ENCODE measurements at regions not wholly inside any gene's neighbourhood (a gene's known extent, or its start where the extent isn't known, plus 50 kb on each side); places are given as distances from the start of the nearest gene placed in this dataset.

- no peak for ATAC-seq (ENCODE audit: low FRiP score)
- TF ChIP-seq CTCF (IDR thresholded peaks at IDR 0.05): no peak
- DNase-seq (ENCODE audit: low spot score): no peak
These were observed 279.0 kb upstream of the ZFHX3 start for GRCh38 chr16:73326770-73327470.

- DNase-seq (ENCODE audit: low spot score) (no peak), ATAC-seq (ENCODE audit: low FRiP score) (no peak)
- TF ChIP-seq CTCF (IDR thresholded peaks at IDR 0.05): no peak
These were observed 278.3 kb upstream of the ZFHX3 start for GRCh38 chr16:73326221-73326620.

GRCh38 chr16:73323880-73324279 is 276.0 kb upstream of the ZFHX3 start:
- TF ChIP-seq CTCF (IDR thresholded peaks at IDR 0.05): no peak
- DNase-seq (ENCODE audit: low spot score): no peak
- no peak for ATAC-seq (ENCODE audit: low FRiP score)

GRCh38 chr16:73322856-73323255 is 274.9 kb upstream of the ZFHX3 start:
- TF ChIP-seq CTCF (IDR thresholded peaks at IDR 0.05): no peak
- no peak for ATAC-seq (ENCODE audit: low FRiP score)
- DNase-seq (ENCODE audit: low spot score): no peak

GRCh38 chr16:73321853-73322252 is 273.9 kb upstream of the ZFHX3 start:
- no peak for DNase-seq (ENCODE audit: low spot score)
- no peak for ATAC-seq (ENCODE audit: low FRiP score)
- TF ChIP-seq CTCF (IDR thresholded peaks at IDR 0.05): no peak

- no peak for TF ChIP-seq CTCF (IDR thresholded peaks at IDR 0.05)
- no peak for DNase-seq (ENCODE audit: low spot score)
- no peak for ATAC-seq (ENCODE audit: low FRiP score)
These were observed 271.8 kb upstream of the ZFHX3 start for GRCh38 chr16:73319737-73320136.

GRCh38 chr16:73319261-73319660 is 271.3 kb upstream of the ZFHX3 start:
- ATAC-seq (ENCODE audit: low FRiP score): no peak

More at GRCh38 chr16:73319261-73319660, 271.3 kb upstream of the ZFHX3 start:
- DNase-seq (ENCODE audit: low spot score): no peak
- TF ChIP-seq CTCF (IDR thresholded peaks at IDR 0.05): no peak

All from omental fat pad (tissue), 3 donors.